Right lobe of liver (tissue), 4 donors: ENCODE measurements at regions not wholly inside any gene's neighbourhood (a gene's known extent, or its start where the extent isn't known, plus 50 kb on each side); places are given as distances from the start of the nearest gene placed in this dataset.

ENCODE experiments used
- POLR2A ChIP-seq: fragments of 450-650 bp; IDR thresholded peaks from one replicate; pipeline ENCODE4 v1.6.1; 2017; ENCODE audit warnings: antibody characterized with exemption, mild to moderate bottlenecking
- TF ChIP-seq, protein P1 (sequence below), 4 donors: fragments of 200-600 bp in 3 of 4; fragments of 450-650 bp in 1 of 4; IDR thresholded peaks; one replicate each; pipeline versions ENCODE4 v1.5.1 to v1.8.0; 2016 to 2022; ENCODE audit warnings: antibody characterized with exemption in 4 of 4, mild to moderate bottlenecking in 2 of 4
- donor health status: DM: no; HTN: no; CAD: no.
- donor health status: DM: no; HTN: no; CAD: no.
- donor health status: DM: no; HTN: yes; CAD: no.

DNA sequence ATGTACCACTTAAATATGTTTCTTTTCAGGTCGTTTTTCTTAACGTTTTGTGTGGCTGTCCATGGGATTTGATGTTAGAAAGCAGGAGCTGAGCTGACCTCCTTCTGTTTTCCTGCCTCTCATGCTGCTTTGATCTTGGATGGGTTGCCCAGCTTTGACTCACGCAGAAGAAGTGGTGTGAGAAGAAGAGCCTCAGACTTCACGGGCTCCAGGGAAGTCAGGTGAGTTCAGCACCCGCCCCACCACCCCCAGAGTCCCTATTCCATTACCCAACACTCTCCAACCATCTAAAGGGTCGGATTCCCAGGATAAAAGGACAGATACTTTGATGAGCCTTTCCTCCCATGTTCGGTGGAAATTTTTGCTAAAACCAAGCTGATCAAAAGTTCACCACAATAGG lies 373.4 kb downstream of the IRX2 start:
- TF ChIP-seq, protein P1, sequence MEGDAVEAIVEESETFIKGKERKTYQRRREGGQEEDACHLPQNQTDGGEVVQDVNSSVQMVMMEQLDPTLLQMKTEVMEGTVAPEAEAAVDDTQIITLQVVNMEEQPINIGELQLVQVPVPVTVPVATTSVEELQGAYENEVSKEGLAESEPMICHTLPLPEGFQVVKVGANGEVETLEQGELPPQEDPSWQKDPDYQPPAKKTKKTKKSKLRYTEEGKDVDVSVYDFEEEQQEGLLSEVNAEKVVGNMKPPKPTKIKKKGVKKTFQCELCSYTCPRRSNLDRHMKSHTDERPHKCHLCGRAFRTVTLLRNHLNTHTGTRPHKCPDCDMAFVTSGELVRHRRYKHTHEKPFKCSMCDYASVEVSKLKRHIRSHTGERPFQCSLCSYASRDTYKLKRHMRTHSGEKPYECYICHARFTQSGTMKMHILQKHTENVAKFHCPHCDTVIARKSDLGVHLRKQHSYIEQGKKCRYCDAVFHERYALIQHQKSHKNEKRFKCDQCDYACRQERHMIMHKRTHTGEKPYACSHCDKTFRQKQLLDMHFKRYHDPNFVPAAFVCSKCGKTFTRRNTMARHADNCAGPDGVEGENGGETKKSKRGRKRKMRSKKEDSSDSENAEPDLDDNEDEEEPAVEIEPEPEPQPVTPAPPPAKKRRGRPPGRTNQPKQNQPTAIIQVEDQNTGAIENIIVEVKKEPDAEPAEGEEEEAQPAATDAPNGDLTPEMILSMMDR (IDR thresholded peaks at IDR 0.05) = no peak
- TF ChIP-seq POLR2A = no peak
